CD4-positive, alpha-beta T cell treated with Interleukin-17A for 1 hour (primary cell): ENCODE measurements at regions not wholly inside any gene's neighbourhood (a gene's known extent, or its start where the extent isn't known, plus 50 kb on each side); places are given as distances from the start of the nearest gene placed in this dataset.

Experiments
- DNase-seq: peaks from one replicate; pipeline ENCODE4 v3.0.0-alpha.2; 2020

DNA sequence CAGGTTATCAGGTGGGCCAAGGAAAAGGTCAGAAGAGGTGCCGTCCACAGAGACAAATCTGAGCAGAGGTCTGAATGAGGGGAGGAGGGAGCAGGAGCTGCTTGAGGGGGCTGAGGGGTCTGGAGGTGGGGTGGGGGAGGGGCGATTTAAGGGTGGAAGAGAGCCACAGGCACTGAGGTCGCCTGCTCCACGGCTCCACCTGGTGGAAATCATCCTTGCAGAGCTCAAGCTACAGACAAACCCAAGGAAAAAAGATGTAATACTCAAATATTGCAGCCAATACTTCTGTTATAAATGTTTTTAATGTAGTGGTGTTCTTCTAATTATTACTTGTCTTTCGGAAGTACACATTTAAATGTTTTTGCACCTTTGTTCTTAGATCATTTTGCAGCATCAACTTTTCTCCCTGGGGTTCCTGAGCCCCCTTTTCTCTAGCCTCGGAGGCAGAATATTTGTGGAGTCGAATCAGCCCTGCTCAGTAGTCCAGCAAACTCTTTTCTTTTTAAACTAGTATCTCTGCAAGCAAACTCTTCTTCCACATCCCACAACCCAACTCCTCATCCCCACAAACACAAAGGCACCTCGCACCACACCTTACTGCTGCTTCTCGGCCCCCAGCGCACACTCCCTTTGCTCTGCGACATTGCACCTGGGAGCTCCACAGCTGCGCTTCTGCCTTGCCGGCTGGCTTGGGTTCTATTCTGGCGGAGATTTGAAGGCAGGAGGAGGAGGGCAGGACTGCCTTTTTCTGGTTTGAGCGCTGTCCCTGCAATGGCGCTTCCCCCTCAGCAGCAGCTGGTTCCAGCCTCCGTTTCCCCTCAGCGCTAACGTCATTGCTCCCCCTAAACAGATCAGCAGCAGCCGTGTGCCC is 51.0 kb upstream of the TFAP2A start:
- DNase-seq: peak; percentile 12
